Muscle layer of duodenum (tissue), 2 donors: ENCODE measurements at regions not wholly inside any gene's neighbourhood (a gene's known extent, or its start where the extent isn't known, plus 50 kb on each side); places are given as distances from the start of the nearest gene placed in this dataset.

Experiments
- H3K27ac ChIP-seq: one replicate; pipeline ENCODE4 v1.7.0; 2013; ENCODE audit warnings: mild to moderate bottlenecking, low read length
- H3K27me3 ChIP-seq: one replicate; pipeline ENCODE4 v1.7.0; 2013; ENCODE audit warnings: low read depth, mild to moderate bottlenecking, control low read depth, low read length
- H3K36me3 ChIP-seq, 2 donors: one replicate each; pipeline ENCODE4 v1.7.0; 2013; ENCODE audit warnings: low read length in 2 of 2, control low read depth in 1 of 2, mild to moderate bottlenecking in 1 of 2; ENCODE audit not compliant: insufficient read depth in 2 of 2, control insufficient read depth in 1 of 2
- H3K4me1 ChIP-seq, 2 donors: one replicate each; pipeline ENCODE4 v1.7.0; 2013; ENCODE audit warnings: low read length in 2 of 2, mild to moderate bottlenecking in 2 of 2, control low read depth in 1 of 2, moderate library complexity in 1 of 2; ENCODE audit not compliant: insufficient read depth in 2 of 2, control insufficient read depth in 1 of 2
- H3K4me3 ChIP-seq, 2 donors: one replicate each; pipeline ENCODE4 v1.7.0; 2013; ENCODE audit warnings: low read length in 2 of 2, low read depth in 1 of 2, mild to moderate bottlenecking in 1 of 2
- H3K9me3 ChIP-seq, 2 donors: one replicate each; pipeline ENCODE4 v1.7.0; 2013; ENCODE audit warnings: low read length in 2 of 2, control low read depth in 1 of 2, mild to moderate bottlenecking in 1 of 2; ENCODE audit not compliant: control insufficient read depth in 1 of 2
- donor health status: healthy.

DNA sequence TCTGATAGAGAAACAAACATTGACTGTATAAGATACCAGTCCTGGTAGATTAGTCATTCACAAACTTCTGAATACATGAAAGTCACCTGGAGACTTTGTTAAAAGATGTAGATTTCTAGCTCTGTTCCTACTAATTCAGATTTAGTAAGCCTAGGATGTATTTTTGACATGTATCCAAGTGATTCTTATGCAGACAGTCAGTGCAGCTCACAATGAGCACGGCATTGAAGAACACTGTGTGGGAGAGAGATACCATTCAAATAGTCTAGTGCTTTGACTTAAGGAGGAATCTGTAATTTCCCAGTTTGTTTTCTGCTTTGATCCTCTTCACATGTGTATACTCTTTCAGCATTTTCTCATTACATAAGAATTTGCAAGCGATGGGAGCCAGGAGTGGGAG is 68.7 kb upstream of the STXBP6 start:
- H3K4me1 ChIP-seq = peaks cover 0 to 4% of the 10 kb centered on the region in 2 donors
- no peaks in the 10 kb centered on the region for H3K36me3 ChIP-seq
- no peak overlapping the region for H3K27ac ChIP-seq
- H3K9me3 ChIP-seq = no peaks in the 10 kb centered on the region
- H3K27me3 ChIP-seq = no peaks in the 10 kb centered on the region
- no peak overlapping the region for H3K4me3 ChIP-seq

DNA sequence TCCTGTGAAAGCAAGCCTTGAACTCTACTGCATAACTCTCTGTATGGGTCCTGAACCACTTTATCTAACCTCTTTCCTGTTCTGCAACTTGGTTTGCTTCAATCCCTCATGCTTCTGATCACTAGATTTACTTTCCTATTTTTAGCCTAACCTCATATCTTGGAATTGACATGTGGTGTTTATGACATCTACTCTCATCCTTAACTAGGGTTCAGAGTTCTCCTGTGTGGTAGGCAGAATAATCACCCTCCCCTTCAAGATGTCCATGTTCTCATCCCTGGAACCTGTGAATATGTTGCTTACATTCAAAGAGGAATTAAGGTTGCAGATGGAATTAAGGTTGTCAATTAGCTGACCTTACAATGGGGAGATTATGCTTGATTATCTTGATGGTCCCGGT is 67.4 kb upstream of the STXBP6 start:
- H3K4me1 ChIP-seq = peaks cover 0 to under 1% of the 10 kb centered on the region in 2 donors
- H3K36me3 ChIP-seq = no peaks in the 10 kb centered on the region
- H3K27ac ChIP-seq = no peak overlapping the region
- H3K4me3 ChIP-seq = no peak overlapping the region
- no peaks in the 10 kb centered on the region for H3K27me3 ChIP-seq
- H3K9me3 ChIP-seq = peaks cover 0 to 2% of the 10 kb centered on the region in 2 donors

DNA sequence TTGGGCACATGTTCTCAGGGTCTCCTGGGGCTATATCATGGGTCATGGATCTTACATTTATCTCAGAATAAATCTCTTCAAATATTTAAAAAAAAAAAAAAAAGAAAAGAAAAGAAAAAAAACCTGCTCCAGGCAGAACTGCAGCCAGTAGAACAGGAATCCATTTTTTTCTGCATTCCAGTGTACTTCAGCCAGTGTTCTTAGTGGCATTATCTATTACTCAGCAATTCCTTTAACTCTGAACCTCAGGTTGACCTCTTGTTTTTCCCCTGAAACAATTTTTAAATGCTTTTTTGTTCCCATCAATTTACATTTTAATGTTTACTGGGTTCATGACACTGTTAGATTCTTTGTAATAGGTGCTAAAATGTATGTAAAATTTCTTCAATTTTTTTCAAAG is 66.7 kb upstream of the STXBP6 start:
- Histone ChIP-seq H3K36me3 (no peaks in the 10 kb centered on the region), H3K4me1 (no peaks in the 10 kb centered on the region), H3K4me3 (no peak overlapping the region)

DNA sequence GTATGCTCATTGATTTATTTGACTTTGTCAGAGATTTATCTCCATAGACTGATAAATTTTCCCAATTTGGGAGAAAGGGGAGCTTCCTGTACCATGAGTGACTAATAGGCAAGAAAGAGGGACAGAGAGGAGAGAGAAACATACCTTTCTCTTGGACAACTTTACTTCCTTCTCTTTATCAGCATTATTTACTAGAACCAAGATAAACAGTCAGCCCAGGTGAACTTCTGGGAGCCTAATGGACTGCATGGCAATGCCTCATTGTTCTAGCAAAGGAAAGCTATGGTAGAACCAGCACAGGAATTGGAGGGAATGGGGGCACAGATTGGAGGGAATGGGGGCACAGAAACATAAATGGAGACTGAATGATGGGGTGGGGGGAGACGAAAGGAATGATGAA is 63.4 kb upstream of the STXBP6 start:
- Histone ChIP-seq H3K27me3 (no peaks in the 10 kb centered on the region), H3K27ac (no peak overlapping the region), H3K4me1 (peaks cover 0 to 5% of the 10 kb centered on the region in 2 donors)

More for the DNA sequence above, 66.7 kb upstream of the STXBP6 start:
- no peak overlapping the region for H3K27ac ChIP-seq
- H3K27me3 ChIP-seq = no peaks in the 10 kb centered on the region
- H3K9me3 ChIP-seq = peaks cover 0 to 2% of the 10 kb centered on the region in 2 donors

DNA sequence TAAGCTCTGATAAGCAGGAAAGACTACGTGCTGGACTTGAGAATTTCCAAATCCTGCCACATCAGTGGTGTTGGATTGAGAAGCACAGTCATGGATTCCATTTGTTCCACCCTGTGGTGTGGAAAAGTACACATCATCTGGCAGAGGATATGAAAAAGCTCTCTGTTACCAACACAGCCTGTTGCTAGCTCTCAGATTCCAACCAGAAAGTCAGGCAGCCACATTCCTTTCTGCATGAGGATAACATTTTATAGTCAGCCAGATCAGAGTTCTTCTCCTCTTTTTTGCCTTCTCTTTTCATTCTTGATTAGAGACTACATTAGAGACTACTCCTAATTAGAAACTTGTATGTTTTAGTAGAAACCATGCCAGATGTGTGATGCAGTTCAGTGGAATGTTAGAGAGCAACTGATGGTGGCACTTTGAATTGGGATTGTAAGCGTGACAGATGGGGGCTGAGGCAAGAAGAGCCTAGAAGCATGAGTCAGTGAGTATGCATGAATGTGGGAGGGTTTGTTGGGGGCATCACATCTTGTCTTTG is 61.2 kb upstream of the STXBP6 start:
- H3K9me3 ChIP-seq = peaks cover 0 to 2% of the 10 kb centered on the region in 2 donors
- no peaks in the 10 kb centered on the region for H3K27me3 ChIP-seq
- H3K4me1 ChIP-seq = peaks cover 0 to 5% of the 10 kb centered on the region in 2 donors
- peak overlapping the region; percentile 81 for H3K27ac ChIP-seq
- H3K36me3 ChIP-seq = no peaks in the 10 kb centered on the region
- no peak overlapping the region for H3K4me3 ChIP-seq

More for the DNA sequence above, 63.4 kb upstream of the STXBP6 start:
- peaks cover 0 to 2% of the 10 kb centered on the region in 2 donors for H3K9me3 ChIP-seq
- no peak overlapping the region for H3K4me3 ChIP-seq
- no peaks in the 10 kb centered on the region for H3K36me3 ChIP-seq

DNA sequence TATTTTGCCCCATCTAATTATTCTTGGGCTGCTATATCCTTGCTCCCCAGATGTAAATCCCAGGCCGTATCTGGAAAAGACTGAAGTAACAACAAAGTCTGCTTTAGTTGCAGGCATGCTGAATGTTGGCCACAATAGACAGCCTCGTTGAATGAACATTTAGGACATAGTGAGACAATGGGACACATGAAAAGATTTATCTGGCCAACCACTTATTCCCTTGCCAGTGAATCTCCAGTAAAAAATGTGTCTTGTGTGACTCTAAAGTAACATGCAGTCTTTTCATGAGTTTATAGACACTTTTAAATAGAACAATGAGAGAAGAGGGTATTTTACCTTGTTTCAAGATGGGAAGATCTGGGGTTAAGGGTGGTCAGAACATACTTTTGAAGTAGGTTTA is 60.2 kb upstream of the STXBP6 start:
- no peak overlapping the region for H3K4me3 ChIP-seq
- H3K4me1 ChIP-seq = peaks cover 0 to 5% of the 10 kb centered on the region in 2 donors
- peak overlapping the region; percentile 81 for H3K27ac ChIP-seq

DNA sequence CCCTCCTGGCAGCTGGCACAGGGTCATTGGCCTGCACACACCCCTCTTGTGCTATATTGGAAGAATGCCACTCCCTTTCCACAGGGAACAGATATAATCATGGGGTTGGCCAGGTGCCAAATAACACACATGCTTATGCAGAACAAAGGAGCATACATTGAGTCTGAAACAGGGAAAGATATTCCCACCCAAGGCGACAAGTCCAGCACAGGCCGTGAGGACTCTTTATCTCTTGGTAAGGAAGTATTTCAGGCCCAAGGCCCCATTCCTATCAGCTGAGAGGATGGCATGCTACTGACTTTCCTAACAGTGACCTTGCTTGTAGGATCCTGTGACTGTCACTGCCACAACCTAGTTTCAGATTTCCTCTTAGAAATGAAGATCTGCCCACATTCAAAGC is 59.0 kb upstream of the STXBP6 start:
- H3K4me3 ChIP-seq = no peak overlapping the region
- no peaks in the 10 kb centered on the region for H3K27me3 ChIP-seq
- no peaks in the 10 kb centered on the region for H3K36me3 ChIP-seq
- H3K9me3 ChIP-seq = peaks cover 0 to 2% of the 10 kb centered on the region in 2 donors
- peaks cover 0 to 5% of the 10 kb centered on the region in 2 donors for H3K4me1 ChIP-seq
- H3K27ac ChIP-seq = no peak overlapping the region

More for the DNA sequence above, 60.2 kb upstream of the STXBP6 start:
- Histone ChIP-seq H3K27me3 (no peaks in the 10 kb centered on the region), H3K9me3 (peaks cover 0 to 2% of the 10 kb centered on the region in 2 donors), H3K36me3 (no peaks in the 10 kb centered on the region)

DNA sequence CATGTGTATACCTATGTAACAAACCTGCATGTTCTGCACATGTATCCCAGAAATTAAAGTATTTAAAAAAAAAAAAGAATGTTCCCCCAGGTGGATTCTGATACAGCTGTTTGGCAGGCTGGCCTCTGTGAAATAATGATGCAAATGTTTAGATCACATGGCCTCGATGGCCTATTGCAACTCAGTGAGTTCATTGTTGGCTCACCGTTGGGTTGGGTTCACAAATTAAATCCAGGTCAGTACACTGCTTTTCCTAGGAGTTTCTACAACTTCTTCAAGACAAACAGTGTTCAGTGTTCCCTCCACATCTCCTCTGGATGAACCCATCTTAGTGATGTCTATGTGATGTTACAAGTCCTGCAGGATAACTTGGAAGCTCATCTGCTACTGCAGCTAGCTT is 58.3 kb upstream of the STXBP6 start:
- H3K27me3 ChIP-seq = no peaks in the 10 kb centered on the region
- no peak overlapping the region for H3K27ac ChIP-seq
- peaks cover 0 to 5% of the 10 kb centered on the region in 2 donors for H3K4me1 ChIP-seq
- peaks cover 0 to 2% of the 10 kb centered on the region in 2 donors for H3K9me3 ChIP-seq
- H3K4me3 ChIP-seq = no peak overlapping the region
- H3K36me3 ChIP-seq = no peaks in the 10 kb centered on the region

DNA sequence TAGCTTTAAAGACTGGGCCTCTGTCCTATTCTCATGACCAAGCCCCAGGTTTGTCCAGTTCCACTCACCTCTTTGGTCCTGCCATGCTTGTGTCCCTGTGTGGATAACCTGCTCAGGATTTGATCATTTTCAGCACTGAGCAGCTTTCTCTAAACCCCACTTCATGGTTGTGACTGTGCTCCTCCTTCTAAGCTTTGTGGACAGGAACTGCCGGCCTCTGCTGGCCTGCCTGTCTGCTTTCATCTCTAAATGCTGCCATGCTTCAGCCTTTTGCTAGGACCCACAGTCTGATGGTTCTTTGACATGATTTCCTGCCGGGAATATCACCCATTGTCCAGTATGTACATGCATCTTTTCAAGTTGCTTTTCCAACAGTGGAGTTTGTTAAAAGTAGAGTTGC is 53.9 kb upstream of the STXBP6 start:
- Histone ChIP-seq H3K27ac (no peak overlapping the region), H3K27me3 (no peaks in the 10 kb centered on the region), H3K9me3 (no peaks in the 10 kb centered on the region), H3K36me3 (no peaks in the 10 kb centered on the region), H3K4me3 (no peak overlapping the region), H3K4me1 (peaks cover 0 to 4% of the 10 kb centered on the region in 2 donors)

DNA sequence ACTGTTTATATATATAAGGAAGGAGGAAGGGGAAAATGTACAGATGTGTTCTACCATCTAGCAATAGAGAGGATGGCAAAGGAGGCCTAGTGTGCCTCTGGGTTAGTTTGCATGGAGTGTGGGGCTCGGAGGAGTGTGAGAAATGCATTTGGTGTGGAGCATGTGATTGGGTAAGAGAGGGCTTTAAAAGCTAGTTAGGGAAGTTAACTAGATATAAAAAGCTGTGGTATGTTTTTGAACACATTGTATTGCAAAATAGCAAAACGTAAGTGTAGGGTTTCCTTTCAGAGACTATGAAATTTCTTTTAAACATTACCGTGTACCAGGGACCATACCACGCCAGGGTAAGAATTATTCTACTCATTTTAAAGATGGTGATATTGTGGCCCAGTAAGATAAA is 53.3 kb upstream of the STXBP6 start:
- Histone ChIP-seq H3K4me3 (no peak overlapping the region), H3K27ac (no peak overlapping the region), H3K4me1 (no peaks in the 10 kb centered on the region), H3K36me3 (no peaks in the 10 kb centered on the region), H3K9me3 (no peaks in the 10 kb centered on the region), H3K27me3 (no peaks in the 10 kb centered on the region)

DNA sequence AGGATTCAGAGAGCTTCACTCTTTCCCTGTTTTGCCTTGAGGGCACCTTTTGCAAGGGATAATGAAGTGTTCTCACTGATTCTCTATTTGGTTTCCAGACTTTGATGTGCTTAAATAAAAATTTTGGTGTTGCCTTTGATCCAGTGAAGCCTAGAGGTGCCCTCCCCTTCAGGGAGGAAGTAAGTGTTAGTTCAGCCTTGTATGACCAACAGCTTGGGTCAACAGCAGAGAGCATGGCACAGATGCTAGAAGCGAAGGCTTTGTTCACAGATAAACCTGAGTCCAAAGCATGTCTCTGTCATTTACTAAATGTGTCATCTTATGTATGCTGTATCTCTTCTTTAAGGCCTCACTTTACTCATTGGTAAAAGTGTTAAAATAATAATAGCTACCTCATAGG is 52.8 kb upstream of the STXBP6 start:
- no peaks in the 10 kb centered on the region for H3K4me1 ChIP-seq
- no peaks in the 10 kb centered on the region for H3K27me3 ChIP-seq
- no peak overlapping the region for H3K27ac ChIP-seq
- no peaks in the 10 kb centered on the region for H3K9me3 ChIP-seq
- no peak overlapping the region for H3K4me3 ChIP-seq
- H3K36me3 ChIP-seq = no peaks in the 10 kb centered on the region

DNA sequence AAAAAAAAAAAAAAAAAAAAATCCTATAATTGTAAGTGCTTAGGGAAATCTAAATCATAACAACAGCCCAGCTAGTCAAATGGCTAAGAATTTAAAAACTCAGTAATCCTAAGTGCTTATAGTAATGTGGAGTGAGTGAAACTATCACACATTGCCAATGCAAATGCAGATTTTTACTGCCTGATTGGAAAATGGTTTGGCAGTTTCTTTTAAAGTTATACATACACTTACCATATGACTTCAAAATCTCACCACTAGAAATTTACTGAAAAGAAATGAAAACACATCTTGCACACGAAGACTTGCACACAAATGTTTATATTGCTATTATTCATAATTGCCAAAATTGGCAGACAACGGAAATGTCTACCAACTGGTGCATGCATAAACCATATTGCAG is 51.3 kb upstream of the STXBP6 start:
- Histone ChIP-seq H3K4me3 (no peak overlapping the region), H3K9me3 (no peaks in the 10 kb centered on the region), H3K36me3 (no peaks in the 10 kb centered on the region), H3K27me3 (no peaks in the 10 kb centered on the region), H3K27ac (no peak overlapping the region), H3K4me1 (no peaks in the 10 kb centered on the region)
